ENCODE measurements at regions not wholly inside any gene's neighbourhood (a gene's known extent, or its start where the extent isn't known, plus 50 kb on each side); places are given as distances from the start of the nearest gene placed in this dataset.

DNA sequence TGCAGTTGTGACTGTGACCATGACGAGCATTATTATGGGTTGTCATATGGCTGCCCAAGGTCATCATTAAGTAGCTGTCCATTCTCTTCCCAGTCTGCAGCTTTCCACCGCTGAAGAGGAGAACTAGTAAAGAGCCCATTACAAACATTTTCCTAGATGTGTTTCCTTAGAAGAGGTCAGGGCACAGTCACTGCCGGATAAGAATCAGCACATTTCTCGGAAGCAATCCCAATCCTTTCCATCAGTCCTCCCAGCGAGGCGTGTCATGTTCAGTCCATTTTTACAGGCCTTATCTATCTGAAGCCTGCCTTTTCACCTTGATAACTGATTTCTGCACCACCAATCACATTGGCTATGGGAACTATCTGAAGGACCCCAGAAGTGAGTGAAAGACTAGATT is 319.9 kb upstream of the SLC14A2 start:
- no peak for TF ChIP-seq CTCF (IDR thresholded peaks at IDR 0.05; ENCODE audit: insufficient read depth, missing control alignments)

DNA sequence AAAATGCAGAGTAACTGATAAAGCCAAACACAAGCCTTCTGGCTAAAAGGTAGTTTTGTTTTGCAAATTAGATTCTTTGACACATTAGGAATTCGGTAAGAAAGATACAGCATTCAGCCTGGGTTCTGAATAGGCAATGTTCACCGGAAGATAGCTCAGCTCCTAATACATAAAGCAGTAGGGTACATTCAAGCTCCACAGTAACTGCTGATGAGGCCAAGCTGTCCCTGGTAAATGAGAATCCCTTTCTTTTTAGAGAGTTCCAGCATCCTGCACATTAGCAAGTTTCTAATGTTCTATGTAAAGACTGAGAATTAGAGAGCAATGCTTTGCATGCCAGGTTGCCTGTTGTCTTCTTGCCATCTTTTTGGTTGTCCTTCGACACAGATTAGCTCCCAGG is 316.3 kb upstream of the SLC14A2 start:
- no peak for DNase-seq (ENCODE audit: insufficient read length, low spot score)
- no peak for TF ChIP-seq CTCF (IDR thresholded peaks at IDR 0.05; ENCODE audit: insufficient read depth, missing control alignments)
- FAIRE-seq, result no peak

More for the DNA sequence above, 319.9 kb upstream of the SLC14A2 start:
- FAIRE-seq (no peak), DNase-seq (ENCODE audit: insufficient read length, low spot score) (no peak)

GRCh38 chr18:45303026-45303425 is 312.2 kb upstream of the SLC14A2 start:
- DNase-seq (ENCODE audit: insufficient read length, low spot score) (no peak), FAIRE-seq (no peak)
- TF ChIP-seq CTCF (IDR thresholded peaks at IDR 0.05; ENCODE audit: insufficient read depth, missing control alignments), result no peak

DNA sequence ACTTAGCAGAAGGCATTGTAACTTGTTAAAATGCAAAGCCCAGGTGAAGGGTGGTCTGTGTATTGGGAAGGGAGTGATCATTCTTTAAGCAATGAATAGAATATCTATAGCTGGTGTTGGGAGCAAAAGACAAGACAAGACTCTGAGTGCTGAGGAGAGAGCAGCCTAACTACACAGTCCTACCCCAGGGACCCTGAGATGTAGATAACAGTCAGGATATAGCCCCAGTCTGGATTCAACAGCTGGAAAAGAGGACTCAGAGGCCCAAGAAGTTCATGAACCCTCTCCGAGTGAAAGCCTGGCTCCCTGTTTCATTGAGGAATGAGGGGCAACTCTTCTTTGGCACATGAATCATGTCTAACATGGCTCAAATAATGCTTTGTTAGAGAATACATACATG is 310.7 kb upstream of the SLC14A2 start:
- DNase-seq (ENCODE audit: insufficient read length, low spot score), result no peak
- TF ChIP-seq CTCF (IDR thresholded peaks at IDR 0.05; ENCODE audit: insufficient read depth, missing control alignments), result no peak
- FAIRE-seq, result no peak

GRCh38 chr18:45312555-45313126 is 302.6 kb upstream of the SLC14A2 start:
- no peak for TF ChIP-seq CTCF (IDR thresholded peaks at IDR 0.05; ENCODE audit: insufficient read depth, missing control alignments)
- DNase-seq (ENCODE audit: insufficient read length, low spot score) (no peak), FAIRE-seq (no peak)

DNA sequence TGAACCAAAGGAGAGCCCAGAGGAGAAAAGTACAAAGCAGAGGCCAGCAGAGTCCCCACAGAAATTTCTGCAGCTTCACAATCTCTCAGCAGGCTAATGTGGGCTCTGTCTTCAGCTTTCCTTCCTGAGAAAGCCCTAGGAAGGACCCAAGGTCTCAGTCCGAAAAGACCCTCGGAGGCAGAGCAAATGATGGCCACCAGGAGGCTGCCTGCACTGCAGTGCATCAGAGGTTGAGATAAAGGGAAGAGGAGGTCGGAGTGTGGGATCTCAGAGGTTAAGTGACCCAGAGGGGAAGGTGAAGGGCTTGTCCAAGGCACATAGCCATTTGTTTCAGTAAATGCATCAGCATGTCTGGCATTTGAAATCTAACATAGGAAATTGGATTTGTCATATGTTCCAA is 299.1 kb upstream of the SLC14A2 start:
- FAIRE-seq (no peak), DNase-seq (ENCODE audit: insufficient read length, low spot score) (no peak)
- no peak for TF ChIP-seq CTCF (IDR thresholded peaks at IDR 0.05; ENCODE audit: insufficient read depth, missing control alignments)

GRCh38 chr18:45317948-45318640 is 297.2 kb upstream of the SLC14A2 start:
- DNase-seq (ENCODE audit: insufficient read length, low spot score) (no peak), FAIRE-seq (no peak)
- TF ChIP-seq CTCF (IDR thresholded peaks at IDR 0.05; ENCODE audit: insufficient read depth, missing control alignments), result no peak
